ENCODE measurements at regions not wholly inside any gene's neighbourhood (a gene's known extent, or its start where the extent isn't known, plus 50 kb on each side); places are given as distances from the start of the nearest gene placed in this dataset.
"Not testable (repeated sequence)": the region's sequence is repeated elsewhere in the genome, so short reads cannot be mapped to it uniquely, and the experiment has no call there.

- TF ChIP-seq, protein P1, sequence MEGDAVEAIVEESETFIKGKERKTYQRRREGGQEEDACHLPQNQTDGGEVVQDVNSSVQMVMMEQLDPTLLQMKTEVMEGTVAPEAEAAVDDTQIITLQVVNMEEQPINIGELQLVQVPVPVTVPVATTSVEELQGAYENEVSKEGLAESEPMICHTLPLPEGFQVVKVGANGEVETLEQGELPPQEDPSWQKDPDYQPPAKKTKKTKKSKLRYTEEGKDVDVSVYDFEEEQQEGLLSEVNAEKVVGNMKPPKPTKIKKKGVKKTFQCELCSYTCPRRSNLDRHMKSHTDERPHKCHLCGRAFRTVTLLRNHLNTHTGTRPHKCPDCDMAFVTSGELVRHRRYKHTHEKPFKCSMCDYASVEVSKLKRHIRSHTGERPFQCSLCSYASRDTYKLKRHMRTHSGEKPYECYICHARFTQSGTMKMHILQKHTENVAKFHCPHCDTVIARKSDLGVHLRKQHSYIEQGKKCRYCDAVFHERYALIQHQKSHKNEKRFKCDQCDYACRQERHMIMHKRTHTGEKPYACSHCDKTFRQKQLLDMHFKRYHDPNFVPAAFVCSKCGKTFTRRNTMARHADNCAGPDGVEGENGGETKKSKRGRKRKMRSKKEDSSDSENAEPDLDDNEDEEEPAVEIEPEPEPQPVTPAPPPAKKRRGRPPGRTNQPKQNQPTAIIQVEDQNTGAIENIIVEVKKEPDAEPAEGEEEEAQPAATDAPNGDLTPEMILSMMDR (IDR thresholded peaks at IDR 0.05; ENCODE audit: low read depth, low read length) = not testable (repeated sequence)
- not testable (repeated sequence) for TF ChIP-seq EZH2phosphoT487 (IDR thresholded peaks at IDR 0.05; ENCODE audit: low read depth)
Measured at GRCh38 chr7:6903289-6903688, 77.2 kb upstream of the CCZ1B start.

All from OCI-LY3 (cell line).